Mesodermal cell (in vitro differentiated cells): ENCODE measurements at regions not wholly inside any gene's neighbourhood (a gene's known extent, or its start where the extent isn't known, plus 50 kb on each side); places are given as distances from the start of the nearest gene placed in this dataset.
"Not testable (repeated sequence)": the region's sequence is repeated elsewhere in the genome, so short reads cannot be mapped to it uniquely, and the experiment has no call there.

ENCODE experiments used
- H3K27ac ChIP-seq: 2 replicates; pipeline ENCODE4 v1.7.0; 2013; ENCODE audit warnings: mild to moderate bottlenecking, low read depth, low read length, moderate library complexity; ENCODE audit not compliant: severe bottlenecking
- H3K36me3 ChIP-seq: 2 replicates; pipeline ENCODE4 v1.7.1; 2013; ENCODE audit warnings: mild to moderate bottlenecking, low read length, moderate library complexity; ENCODE audit not compliant: control insufficient read depth, insufficient read depth
- H3K4me1 ChIP-seq: one replicate; pipeline ENCODE4 v1.7.1; 2013; ENCODE audit warnings: mild to moderate bottlenecking, low read length; ENCODE audit not compliant: insufficient read depth, control insufficient read depth, poor library complexity, severe bottlenecking
- H3K4me3 ChIP-seq: 2 replicates; pipeline ENCODE4 v1.7.0; 2013; ENCODE audit warnings: low read length, control low read depth, mild to moderate bottlenecking; ENCODE audit not compliant: insufficient read depth, poor library complexity, severe bottlenecking; ENCODE audit errors: extremely low read depth
- H3K9me3 ChIP-seq: 2 replicates; pipeline ENCODE4 v1.7.1; 2013; ENCODE audit warnings: mild to moderate bottlenecking, low read length, moderate library complexity; ENCODE audit not compliant: control insufficient read depth
- WGBS, 2 experiments: methylation state at CpG; one replicate each; pipeline ENCODE4 v1.1.5; 2013; ENCODE audit warnings: missing lambda C conversion rate in 2 of 2; ENCODE audit not compliant: insufficient coverage in 2 of 2; 5-methylcytosine and 5-hydroxymethylcytosine counted together

DNA sequence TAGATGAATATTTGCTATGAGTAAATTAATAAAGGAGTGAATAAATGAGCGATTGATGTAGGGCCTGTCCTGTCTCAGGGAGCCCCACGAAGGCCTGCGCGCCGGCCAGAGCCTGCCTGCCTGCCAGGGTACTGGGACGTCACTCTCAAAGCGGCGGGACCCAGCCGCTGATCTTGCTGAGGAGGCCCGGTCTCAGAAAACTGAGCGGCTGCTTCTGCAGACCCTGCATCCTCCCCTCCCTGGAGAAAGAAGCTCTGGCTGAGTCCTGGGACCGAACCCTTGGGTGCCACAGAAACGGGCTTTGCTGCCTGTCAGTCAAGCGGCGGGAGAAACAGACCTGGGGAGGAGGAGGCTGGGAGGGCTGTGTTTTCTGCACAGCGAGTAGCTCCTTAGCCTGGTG, 91.6 kb upstream of the B3GAT1 start:
- no peak overlapping the region for H3K4me3 ChIP-seq
- 84 to 88% methylated on average over 6 to 8 of the region's 16 CpGs for WGBS, 2 experiments
- no peaks in the 10 kb centered on the region for H3K36me3 ChIP-seq
- no peaks in the 10 kb centered on the region for H3K4me1 ChIP-seq
- no peaks in the 10 kb centered on the region for H3K9me3 ChIP-seq
- no peak overlapping the region for H3K27ac ChIP-seq

GRCh38 chr11:134503100-134503499, 91.1 kb upstream of the B3GAT1 start:
- 51 to 58% methylated on average over 12 to 19 of the region's 21 CpGs for WGBS, 2 experiments
- Histone ChIP-seq H3K27ac (no peak overlapping the region), H3K36me3 (no peaks in the 10 kb centered on the region), H3K4me3 (no peak overlapping the region), H3K4me1 (no peaks in the 10 kb centered on the region), H3K9me3 (no peaks in the 10 kb centered on the region)

DNA sequence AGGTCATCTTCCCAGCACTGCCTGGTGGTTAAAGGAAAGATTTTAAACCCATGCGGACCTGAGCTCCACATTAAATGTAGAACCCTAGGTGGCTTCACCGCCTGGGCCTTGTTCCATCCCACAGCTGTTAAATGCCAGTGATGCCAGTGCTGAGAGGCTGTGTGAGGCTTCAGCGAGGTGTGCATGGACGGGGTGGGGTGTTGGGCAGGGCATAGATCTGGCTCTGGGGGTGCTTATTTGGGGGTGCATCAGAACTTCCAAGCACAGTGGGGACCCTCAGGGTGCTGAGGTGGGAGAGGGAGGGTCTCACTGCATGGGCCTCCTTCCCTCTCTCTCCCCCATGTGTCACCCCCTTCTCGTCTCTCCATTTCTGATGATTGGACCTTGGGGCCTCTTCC, 90.1 kb upstream of the B3GAT1 start:
- H3K27ac ChIP-seq = no peak overlapping the region
- H3K4me3 ChIP-seq = no peak overlapping the region
- H3K4me1 ChIP-seq = no peaks in the 10 kb centered on the region
- no peaks in the 10 kb centered on the region for H3K36me3 ChIP-seq
- no peaks in the 10 kb centered on the region for H3K9me3 ChIP-seq
- 91 to 98% methylated on average over 3 to 5 of the region's 5 CpGs for WGBS, 2 experiments

DNA sequence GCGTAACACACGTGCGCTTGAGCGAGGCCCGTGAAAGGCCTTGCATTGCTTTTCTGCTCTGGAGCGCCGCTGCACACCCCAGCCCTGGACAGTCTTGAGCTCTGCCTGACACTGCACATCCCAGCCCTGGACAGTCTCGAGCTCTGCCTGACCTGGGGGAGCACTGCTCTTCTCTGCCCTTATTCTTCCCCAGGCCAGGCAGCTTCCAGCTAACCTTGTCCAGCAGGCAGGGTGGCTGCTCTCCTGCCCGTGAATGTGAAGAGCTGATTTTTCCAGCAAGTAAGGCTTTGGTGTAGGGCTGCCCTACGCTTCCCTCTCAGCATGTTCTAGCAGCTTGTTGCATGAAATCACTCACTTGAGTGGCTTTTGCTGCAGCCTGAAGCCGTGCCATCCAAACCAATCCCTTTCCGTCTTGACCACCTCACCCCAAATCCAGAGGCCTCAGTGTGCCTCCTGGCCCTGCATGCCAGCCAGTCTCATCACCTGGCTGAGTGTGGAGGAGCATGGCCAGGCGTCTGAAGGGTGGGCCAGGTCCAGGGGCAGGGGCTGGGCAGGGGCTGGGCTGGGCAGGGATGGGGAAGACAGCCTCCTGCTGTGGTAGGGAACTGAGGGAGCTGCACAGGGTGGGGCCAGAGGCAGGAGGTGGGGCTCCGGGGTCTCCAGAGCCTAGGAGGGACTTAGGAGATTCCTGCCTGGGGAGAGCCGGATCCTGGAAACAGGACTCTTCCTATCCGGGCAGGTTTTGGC, 89.5 kb upstream of the B3GAT1 start:
- WGBS, 2 experiments = 88 to 89% methylated on average over 14 to 15 of the region's 16 CpGs
- no peak overlapping the region for H3K27ac ChIP-seq
- no peaks in the 10 kb centered on the region for H3K36me3 ChIP-seq
- H3K4me1 ChIP-seq = no peaks in the 10 kb centered on the region
- no peak overlapping the region for H3K4me3 ChIP-seq
- H3K9me3 ChIP-seq = no peaks in the 10 kb centered on the region

DNA sequence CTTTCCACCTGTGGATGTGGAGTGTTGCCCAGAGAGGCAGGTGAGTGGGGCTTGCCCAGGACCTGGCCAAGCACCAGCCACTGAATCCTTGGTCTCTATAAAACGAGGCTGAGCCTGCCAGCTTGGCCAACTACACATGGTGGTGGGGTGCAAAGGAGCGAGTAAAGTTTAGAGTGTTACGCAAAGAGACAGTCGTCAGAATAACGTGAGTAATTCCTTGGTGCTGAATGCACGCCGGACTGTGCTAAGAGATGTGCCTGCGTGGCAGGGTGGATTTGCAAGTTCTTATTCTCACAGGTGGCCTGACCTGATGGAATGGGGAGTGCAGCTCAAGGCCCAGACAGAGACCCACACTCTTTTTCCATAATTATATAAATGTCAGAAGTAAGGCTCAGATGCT, 88.6 kb upstream of the B3GAT1 start:
- no peaks in the 10 kb centered on the region for H3K4me1 ChIP-seq
- H3K36me3 ChIP-seq = no peaks in the 10 kb centered on the region
- no peaks in the 10 kb centered on the region for H3K9me3 ChIP-seq
- H3K4me3 ChIP-seq = no peak overlapping the region
- H3K27ac ChIP-seq = no peak overlapping the region
- 89 to 93% methylated on average over 8 of the region's 8 CpGs for WGBS, 2 experiments

GRCh38 chr11:134499990-134500389, 87.9 kb upstream of the B3GAT1 start:
- no peak overlapping the region for H3K4me3 ChIP-seq
- no peaks in the 10 kb centered on the region for H3K36me3 ChIP-seq
- H3K4me1 ChIP-seq = no peaks in the 10 kb centered on the region
- WGBS, 2 experiments = 85 to 94% methylated on average over 6 to 7 of the region's 8 CpGs
- H3K27ac ChIP-seq = no peak overlapping the region
- H3K9me3 ChIP-seq = no peaks in the 10 kb centered on the region

DNA sequence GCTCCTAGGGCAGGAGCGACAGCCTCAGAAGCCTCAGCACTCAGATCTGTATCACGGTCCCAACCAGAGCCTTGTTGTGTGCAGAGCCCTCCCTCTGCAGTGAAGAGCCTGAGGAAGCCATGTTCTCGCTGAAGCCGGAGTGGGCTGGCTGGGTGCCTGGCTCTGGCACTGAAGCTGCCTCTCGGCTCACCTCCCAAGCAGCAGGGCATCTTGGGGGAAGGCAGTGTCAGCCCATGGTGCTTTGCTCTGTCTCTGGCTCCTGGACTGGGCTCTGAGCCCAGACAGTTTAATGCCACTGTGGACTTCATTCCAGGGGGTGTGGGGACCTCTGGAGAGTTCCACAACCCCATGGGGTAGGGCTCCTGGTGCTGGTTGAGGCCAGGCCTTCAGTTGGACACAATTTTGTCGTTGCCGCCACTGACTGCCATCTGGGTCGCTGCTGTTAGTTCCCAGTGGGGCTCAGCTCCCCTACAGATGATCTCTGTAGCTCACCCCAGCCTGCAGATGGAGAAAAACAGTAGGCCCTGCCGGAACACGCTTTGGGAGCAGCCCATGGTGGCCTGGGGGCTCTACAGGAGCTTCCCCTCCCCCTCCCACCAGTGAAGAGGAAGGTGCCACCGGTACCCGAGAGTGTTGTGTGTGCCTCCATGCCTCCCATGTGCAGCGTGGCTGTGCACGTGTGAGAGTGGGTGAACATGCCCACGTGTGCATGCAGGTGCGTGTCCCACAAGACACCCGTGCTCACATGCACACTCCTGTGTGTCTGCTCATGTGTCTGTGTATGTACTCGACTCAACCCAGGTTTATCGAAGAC, 86.5 kb upstream of the B3GAT1 start:
- Histone ChIP-seq H3K27ac (no peak overlapping the region), H3K4me3 (no peak overlapping the region), H3K9me3 (no peaks in the 10 kb centered on the region), H3K4me1 (no peaks in the 10 kb centered on the region), H3K36me3 (no peaks in the 10 kb centered on the region)
- 93% methylated on average over 17 to 19 of the region's 19 CpGs for WGBS, 2 experiments

DNA sequence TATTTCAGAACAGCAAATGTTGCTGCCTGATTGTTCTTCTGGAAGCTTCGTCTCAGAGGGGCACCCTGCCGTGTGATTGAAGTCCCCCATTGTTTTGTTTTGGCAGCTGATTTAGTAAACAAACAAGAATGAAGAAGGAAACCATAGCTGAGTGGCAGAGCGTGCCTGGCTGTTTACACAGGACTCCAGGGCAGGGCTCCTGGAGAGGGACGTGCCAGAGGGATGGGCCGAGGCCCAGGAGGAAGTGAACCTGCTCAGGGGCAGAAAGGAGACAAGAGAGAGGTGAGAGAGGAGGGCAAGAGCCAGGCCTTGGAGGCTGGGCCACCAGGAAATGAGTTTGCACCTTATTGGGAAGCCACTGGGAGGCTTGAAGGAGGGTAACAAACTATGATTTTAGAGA, 85.5 kb upstream of the B3GAT1 start:
- H3K36me3 ChIP-seq = no peaks in the 10 kb centered on the region
- no peaks in the 10 kb centered on the region for H3K4me1 ChIP-seq
- WGBS, 2 experiments = 58 to 64% methylated on average over 5 of the region's 5 CpGs
- H3K9me3 ChIP-seq = no peaks in the 10 kb centered on the region
- H3K27ac ChIP-seq = no peak overlapping the region
- no peak overlapping the region for H3K4me3 ChIP-seq

DNA sequence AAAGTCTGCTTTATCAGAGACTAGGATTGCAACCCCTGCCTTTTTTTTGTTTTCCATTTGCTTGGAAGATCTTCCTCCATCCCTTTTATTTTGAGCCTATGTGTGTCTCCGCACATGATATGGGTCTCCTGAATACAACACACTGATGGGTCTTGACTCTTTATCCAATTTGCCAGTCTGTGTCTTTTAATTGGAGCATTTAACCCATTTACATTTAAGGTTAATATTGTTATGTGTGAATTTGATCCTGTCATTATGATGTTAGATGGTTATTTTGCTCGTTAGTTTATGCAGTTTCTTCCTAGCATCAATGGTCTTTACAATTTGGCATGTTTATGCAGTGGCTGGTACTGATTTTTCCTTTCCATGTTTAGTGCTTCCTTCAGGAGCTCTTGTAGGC, 84.0 kb upstream of the B3GAT1 start:
- not testable (repeated sequence) for H3K27ac ChIP-seq, H3K9me3 ChIP-seq, H3K36me3 ChIP-seq, H3K4me3 ChIP-seq, H3K4me1 ChIP-seq
- WGBS, 2 experiments = 88% methylated on average over 1 of the region's 2 CpGs; no CpG with 5 or more reads in 1 of the 2 experiments

DNA sequence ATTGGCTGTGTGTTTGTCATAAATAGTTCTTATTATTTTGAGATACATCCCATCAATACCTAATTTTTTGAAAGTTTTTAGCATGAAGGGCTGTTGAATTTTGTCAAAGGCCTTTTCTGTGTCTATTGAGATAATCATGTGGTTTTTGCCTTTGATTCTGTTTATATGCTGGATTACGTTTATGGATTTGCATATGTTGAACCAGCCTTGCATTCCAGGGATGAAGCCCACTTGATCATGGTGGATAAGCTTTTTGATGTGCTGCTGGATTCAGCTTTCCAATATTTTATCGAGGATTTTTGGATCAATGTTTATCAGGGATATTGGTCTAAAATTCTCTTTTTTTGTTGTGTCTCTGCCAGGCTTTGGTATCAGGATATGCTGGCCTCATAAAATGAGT, 82.4 kb upstream of the B3GAT1 start:
- H3K4me1 ChIP-seq, H3K9me3 ChIP-seq, H3K27ac ChIP-seq, H3K36me3 ChIP-seq, H3K4me3 ChIP-seq: not testable (repeated sequence)
- 100% methylated on average over 1 of the region's 2 CpGs; no CpG with 5 or more reads in 1 of the 2 experiments for WGBS, 2 experiments

GRCh38 chr11:134492411-134492810, 80.4 kb upstream of the B3GAT1 start:
- not testable (repeated sequence) for H3K27ac ChIP-seq, H3K4me1 ChIP-seq, H3K36me3 ChIP-seq, H3K4me3 ChIP-seq, H3K9me3 ChIP-seq
- WGBS, 2 experiments = no CpG with 5 or more reads among the region's 2 CpGs
